ENCODE measurements at regions not wholly inside any gene's neighbourhood (a gene's known extent, or its start where the extent isn't known, plus 50 kb on each side); places are given as distances from the start of the nearest gene placed in this dataset.

GRCh38 chr5:147017191-147017590, 138.6 kb upstream of the PPP2R2B start:
- TF ChIP-seq REST (IDR thresholded peaks at IDR 0.05; ENCODE audit: insufficient read depth in 1 of 2, low read depth in 2 of 2, low read length in 2 of 2) (no peak), SIN3A (IDR thresholded peaks at IDR 0.05; ENCODE audit: borderline replicate concordance, insufficient read depth, low read length) (no peak), TAF1 (IDR thresholded peaks at IDR 0.05; ENCODE audit: borderline replicate concordance, insufficient read depth, low read length) (no peak), POLR2AphosphoS5 (IDR thresholded peaks at IDR 0.05; ENCODE audit: low read depth, low read length) (no peak), FOXP2 (optimal IDR thresholded peaks at IDR 0.05; ENCODE audit: borderline replicate concordance, extremely low read depth, extremely low read length, insufficient read depth) (no peak)

GRCh38 chr5:147017621-147018020, 139.1 kb upstream of the PPP2R2B start:
- TF ChIP-seq TAF1 (IDR thresholded peaks at IDR 0.05; ENCODE audit: borderline replicate concordance, insufficient read depth, low read length) (no peak), FOXP2 (optimal IDR thresholded peaks at IDR 0.05; ENCODE audit: borderline replicate concordance, extremely low read depth, extremely low read length, insufficient read depth) (no peak)

- TF ChIP-seq FOXP2 (optimal IDR thresholded peaks at IDR 0.05; ENCODE audit: borderline replicate concordance, extremely low read depth, extremely low read length, insufficient read depth) = no peak
- TF ChIP-seq TAF1 (IDR thresholded peaks at IDR 0.05; ENCODE audit: borderline replicate concordance, insufficient read depth, low read length) = no peak
- TF ChIP-seq REST (IDR thresholded peaks at IDR 0.05; ENCODE audit: insufficient read depth in 1 of 2, low read depth in 2 of 2, low read length in 2 of 2) = no peak
- TF ChIP-seq SIN3A (IDR thresholded peaks at IDR 0.05; ENCODE audit: borderline replicate concordance, insufficient read depth, low read length) = no peak
- TF ChIP-seq POLR2AphosphoS5 (IDR thresholded peaks at IDR 0.05; ENCODE audit: low read depth, low read length) = no peak
These were observed 140.3 kb upstream of the PPP2R2B start for GRCh38 chr5:147018812-147019211.

GRCh38 chr5:147036691-147037245, 158.2 kb upstream of the PPP2R2B start:
- TF ChIP-seq POLR2AphosphoS5 (IDR thresholded peaks at IDR 0.05; ENCODE audit: low read depth, low read length) (no peak), SIN3A (IDR thresholded peaks at IDR 0.05; ENCODE audit: borderline replicate concordance, insufficient read depth, low read length) (no peak), TAF1 (IDR thresholded peaks at IDR 0.05; ENCODE audit: borderline replicate concordance, insufficient read depth, low read length) (no peak), FOXP2 (optimal IDR thresholded peaks at IDR 0.05; ENCODE audit: borderline replicate concordance, extremely low read depth, extremely low read length, insufficient read depth) (no peak)

GRCh38 chr5:147037515-147038205, 159.1 kb upstream of the PPP2R2B start:
- TF ChIP-seq FOXP2 (optimal IDR thresholded peaks at IDR 0.05; ENCODE audit: borderline replicate concordance, extremely low read depth, extremely low read length, insufficient read depth) = no peak

GRCh38 chr5:147040856-147041255, 162.3 kb upstream of the PPP2R2B start:
- no peak for TF ChIP-seq POLR2AphosphoS5 (IDR thresholded peaks at IDR 0.05; ENCODE audit: low read depth, low read length)
- no peak for TF ChIP-seq REST (IDR thresholded peaks at IDR 0.05; ENCODE audit: insufficient read depth in 1 of 2, low read depth in 2 of 2, low read length in 2 of 2)
- no peak for TF ChIP-seq TAF1 (IDR thresholded peaks at IDR 0.05; ENCODE audit: borderline replicate concordance, insufficient read depth, low read length)
- TF ChIP-seq FOXP2 (optimal IDR thresholded peaks at IDR 0.05; ENCODE audit: borderline replicate concordance, extremely low read depth, extremely low read length, insufficient read depth) = no peak
- TF ChIP-seq SIN3A (IDR thresholded peaks at IDR 0.05; ENCODE audit: borderline replicate concordance, insufficient read depth, low read length) = no peak

Data from PFSK-1 (cell line).